WERI-Rb-1 (cell line): ENCODE measurements at regions not wholly inside any gene's neighbourhood (a gene's known extent, or its start where the extent isn't known, plus 50 kb on each side); places are given as distances from the start of the nearest gene placed in this dataset.

ENCODE experiments used
- DNase-seq: peaks from one replicate; pipeline ENCODE4 v3.0.0-alpha.2; 2020
- H3K27ac ChIP-seq: fragments of 250-450 bp; sonication (Bioruptor Pico); 2 replicates; pipeline ENCODE4 v1.5.1; 2020; ENCODE audit warnings: mild to moderate bottlenecking, moderate library complexity
- H3K27me3 ChIP-seq: fragments of 250-450 bp; sonication (Bioruptor Pico); 2 replicates; pipeline ENCODE4 v1.5.1; 2021; ENCODE audit warnings: mild to moderate bottlenecking, low read depth, moderate library complexity; ENCODE audit not compliant: insufficient read depth, severe bottlenecking
- H3K36me3 ChIP-seq: fragments of 250-450 bp; sonication (Bioruptor Pico); 2 replicates; pipeline ENCODE4 v1.5.1; 2020; ENCODE audit warnings: mild to moderate bottlenecking, moderate library complexity
- H3K4me3 ChIP-seq: 2 replicates; pipeline ENCODE4 v1.5.1; 2011; ENCODE audit warnings: low read depth, mild to moderate bottlenecking, control low read depth, low read length
- H3K9me3 ChIP-seq: fragments of 250-450 bp; sonication (Bioruptor Pico); 2 replicates; pipeline ENCODE4 v1.5.1; 2021; ENCODE audit warnings: mild to moderate bottlenecking, moderate library complexity; ENCODE audit not compliant: severe bottlenecking
- CTCF ChIP-seq: IDR thresholded peaks from 2 replicates; pipeline ENCODE4 v1.5.1; 2011; ENCODE audit warnings: low read depth, mild to moderate bottlenecking, control low read depth, inconsistent platforms, low read length

GRCh38 chr1:234909307-234909810 is 219.3 kb downstream of the TOMM20 start:
- Histone ChIP-seq H3K27me3 (no peaks in the 10 kb centered on the region), H3K36me3 (no peaks in the 10 kb centered on the region), H3K9me3 (no peaks in the 10 kb centered on the region), H3K27ac (no peak overlapping the region), H3K4me3 (no peak overlapping the region)
- no peak for TF ChIP-seq CTCF
- no peak for DNase-seq

GRCh38 chr1:234908571-234908970 is 220.1 kb downstream of the TOMM20 start:
- no peaks in the 10 kb centered on the region for H3K27me3 ChIP-seq
- DNase-seq = no peak
- H3K36me3 ChIP-seq = no peaks in the 10 kb centered on the region
- H3K27ac ChIP-seq = no peak overlapping the region
- no peak for TF ChIP-seq CTCF
- H3K9me3 ChIP-seq = no peaks in the 10 kb centered on the region
- H3K4me3 ChIP-seq = no peak overlapping the region

DNA sequence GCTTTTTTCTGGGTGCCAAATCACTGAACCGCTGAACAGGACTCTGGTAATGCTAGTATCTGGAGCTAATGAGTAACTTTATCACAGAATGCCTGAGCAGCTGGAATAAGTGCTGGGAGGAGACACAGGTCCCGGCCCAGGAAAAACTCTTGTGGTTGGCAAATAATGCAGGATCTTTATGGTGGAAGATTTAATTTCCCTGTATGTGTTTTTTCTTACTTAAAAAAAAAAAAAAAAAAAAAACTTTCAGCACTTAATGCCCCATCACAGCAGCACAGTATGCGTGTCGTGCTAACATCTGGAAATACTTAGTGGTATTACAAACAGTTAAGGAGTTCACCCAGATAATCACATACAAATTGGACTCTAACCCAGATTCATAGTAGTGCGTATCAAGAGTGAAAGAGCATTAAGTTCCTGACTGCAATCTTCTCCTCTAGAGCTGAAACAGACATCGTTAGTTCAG is 220.7 kb downstream of the TOMM20 start:
- TF ChIP-seq CTCF = no peak
- H3K27ac ChIP-seq = no peak overlapping the region
- no peaks in the 10 kb centered on the region for H3K9me3 ChIP-seq
- no peak for DNase-seq
- no peaks in the 10 kb centered on the region for H3K27me3 ChIP-seq
- H3K4me3 ChIP-seq = no peak overlapping the region
- no peaks in the 10 kb centered on the region for H3K36me3 ChIP-seq

GRCh38 chr1:234907208-234907939 is 221.3 kb downstream of the TOMM20 start:
- H3K9me3 ChIP-seq = no peaks in the 10 kb centered on the region
- no peak overlapping the region for H3K4me3 ChIP-seq
- H3K27ac ChIP-seq = no peak overlapping the region
- DNase-seq = no peak
- no peak for TF ChIP-seq CTCF
- no peaks in the 10 kb centered on the region for H3K27me3 ChIP-seq
- no peaks in the 10 kb centered on the region for H3K36me3 ChIP-seq

DNA sequence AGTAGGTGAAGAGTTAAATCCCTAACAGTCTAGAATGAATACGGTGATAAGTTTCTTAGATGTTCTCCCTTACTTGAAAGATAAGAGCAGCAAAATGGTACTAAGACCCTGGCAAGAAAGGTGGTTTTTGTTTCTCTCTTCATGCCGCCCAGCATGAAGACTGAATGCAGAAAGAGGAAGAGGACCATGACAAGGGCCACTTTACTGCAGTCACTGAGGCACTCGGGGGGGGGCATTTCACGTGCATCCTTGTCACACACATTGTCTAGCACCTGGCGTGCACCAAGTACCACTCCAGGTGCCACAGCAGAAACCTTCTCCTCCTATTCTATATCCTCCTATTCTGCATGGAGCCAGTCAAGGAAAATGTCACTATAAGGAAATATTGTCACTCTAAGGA is 222.0 kb downstream of the TOMM20 start:
- no peaks in the 10 kb centered on the region for H3K27me3 ChIP-seq
- no peak overlapping the region for H3K27ac ChIP-seq
- H3K9me3 ChIP-seq = no peaks in the 10 kb centered on the region
- no peaks in the 10 kb centered on the region for H3K36me3 ChIP-seq
- TF ChIP-seq CTCF = no peak
- H3K4me3 ChIP-seq = no peak overlapping the region
- no peak for DNase-seq
